Naive thymus-derived CD8-positive, alpha-beta T cell (primary cell): ENCODE measurements at regions not wholly inside any gene's neighbourhood (a gene's known extent, or its start where the extent isn't known, plus 50 kb on each side); places are given as distances from the start of the nearest gene placed in this dataset.
"Not testable (repeated sequence)": the region's sequence is repeated elsewhere in the genome, so short reads cannot be mapped to it uniquely, and the experiment has no call there.

Experiments used
- ATAC-seq, 2 donors: fragments of 150-1000 bp; cut with Tn5 transposase in 1 of 2; sonication (Bioruptor Pico), chemical (Tn5 transposase) in 1 of 2; 1 replicate in 1 of 2; 2 replicates in 1 of 2; pipeline ENCODE4 v1.10.0; 2021; ENCODE audit warnings: mild to moderate bottlenecking in 2 of 2, moderate library complexity in 2 of 2
- POLR2A ChIA-PET: fragments of 350-600 bp; sonication (Branson Sonifier 250); formaldehyde crosslinking; loops from one replicate; lab custom pipeline; 2021; ENCODE audit warnings: antibody characterized with exemption; lab: Charles Lee
- DNase-seq, 10 donors: peaks; one replicate each; pipeline versions ENCODE4 v3.0.0 to v3.0.0-alpha.2; 2020 to 2022
- H3K27ac Mint-ChIP-seq, 10 donors: one replicate each; pipeline ENCODE4 v1.8.0; 2020 to 2022; ENCODE audit warnings: mild to moderate bottlenecking in 10 of 10, mixed read lengths in 10 of 10, moderate library complexity in 4 of 10, inconsistent platforms in 1 of 10
- H3K27me3 Mint-ChIP-seq, 5 donors: one replicate each; pipeline ENCODE4 v1.8.0; 2021 to 2022; ENCODE audit warnings: mixed read lengths in 5 of 5
- H3K36me3 Mint-ChIP-seq, 3 donors: one replicate each; pipeline ENCODE4 v1.8.0; 2020 to 2022; ENCODE audit warnings: mixed read lengths in 3 of 3, mild to moderate bottlenecking in 2 of 3, inconsistent platforms in 1 of 3
- H3K4me1 Mint-ChIP-seq, 4 donors: one replicate each; pipeline ENCODE4 v1.8.0; 2021 to 2022; ENCODE audit warnings: mixed read lengths in 4 of 4
- H3K4me3 Mint-ChIP-seq, 10 donors: one replicate each; pipeline ENCODE4 v1.8.0; 2020 to 2022; ENCODE audit warnings: mild to moderate bottlenecking in 10 of 10, mixed read lengths in 10 of 10, moderate library complexity in 6 of 10, inconsistent platforms in 1 of 10
- H3K9me3 Mint-ChIP-seq, 9 donors: one replicate each; pipeline ENCODE4 v1.8.0; 2020 to 2022; ENCODE audit warnings: mixed read lengths in 9 of 9, mild to moderate bottlenecking in 3 of 9, inconsistent platforms in 1 of 9, moderate library complexity in 1 of 9

DNA sequence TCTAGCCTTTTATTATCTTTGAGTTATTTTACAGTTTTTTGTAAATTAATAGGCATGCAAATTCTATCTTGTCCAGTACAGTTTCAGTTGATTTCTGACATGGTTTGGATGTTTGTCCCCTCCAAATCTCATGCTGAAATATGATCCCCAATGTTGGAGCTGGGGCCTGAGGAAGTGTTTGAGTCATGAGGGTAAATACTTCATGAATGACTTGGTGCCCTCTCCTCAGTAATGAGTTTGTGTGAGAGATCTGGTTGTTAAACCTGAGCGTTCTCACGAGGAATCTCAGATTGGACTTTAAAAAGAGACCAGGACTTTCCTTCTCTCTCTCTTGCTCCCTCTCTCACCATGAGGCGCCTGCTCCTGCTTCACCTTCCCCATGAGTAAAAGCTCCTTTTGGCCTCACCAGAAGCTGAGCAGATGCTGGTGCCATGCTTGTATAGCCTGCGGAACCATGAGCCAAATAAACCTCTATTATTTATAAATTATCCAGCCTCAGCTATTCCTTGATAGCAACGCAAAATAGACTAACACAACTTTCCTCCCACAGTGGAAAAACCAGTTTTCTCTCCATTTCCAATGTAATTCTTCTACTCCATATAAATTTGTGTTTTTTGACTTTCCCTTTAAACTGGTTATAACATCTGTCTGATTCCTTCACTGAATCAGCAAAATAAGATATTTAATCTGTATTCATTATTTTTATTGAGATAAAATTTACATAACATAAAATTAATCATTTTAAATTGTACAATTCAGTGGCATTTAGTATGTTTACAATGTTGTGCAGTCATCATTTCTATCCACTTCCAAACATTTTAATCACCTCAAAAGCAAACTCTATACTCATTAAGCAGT lies 78.7 kb upstream of the PRSS16 start:
- POLR2A ChIA-PET: no interaction called here
- peaks cover 0 to 5% (median 0%) of the 10 kb centered on the region in 3 donors for H3K36me3 Mint-ChIP-seq
- H3K27me3 Mint-ChIP-seq: peaks cover 0 to 5% (median 0%) of the 10 kb centered on the region in 5 donors
- no peaks in the 10 kb centered on the region for H3K4me1 Mint-ChIP-seq
- no peak for ATAC-seq
- no peak for DNase-seq
- no peak overlapping the region for H3K4me3 Mint-ChIP-seq
- H3K9me3 Mint-ChIP-seq: peaks cover 0 to 4% (median 0%) of the 10 kb centered on the region in 9 donors
- H3K27ac Mint-ChIP-seq: no peak overlapping the region

DNA sequence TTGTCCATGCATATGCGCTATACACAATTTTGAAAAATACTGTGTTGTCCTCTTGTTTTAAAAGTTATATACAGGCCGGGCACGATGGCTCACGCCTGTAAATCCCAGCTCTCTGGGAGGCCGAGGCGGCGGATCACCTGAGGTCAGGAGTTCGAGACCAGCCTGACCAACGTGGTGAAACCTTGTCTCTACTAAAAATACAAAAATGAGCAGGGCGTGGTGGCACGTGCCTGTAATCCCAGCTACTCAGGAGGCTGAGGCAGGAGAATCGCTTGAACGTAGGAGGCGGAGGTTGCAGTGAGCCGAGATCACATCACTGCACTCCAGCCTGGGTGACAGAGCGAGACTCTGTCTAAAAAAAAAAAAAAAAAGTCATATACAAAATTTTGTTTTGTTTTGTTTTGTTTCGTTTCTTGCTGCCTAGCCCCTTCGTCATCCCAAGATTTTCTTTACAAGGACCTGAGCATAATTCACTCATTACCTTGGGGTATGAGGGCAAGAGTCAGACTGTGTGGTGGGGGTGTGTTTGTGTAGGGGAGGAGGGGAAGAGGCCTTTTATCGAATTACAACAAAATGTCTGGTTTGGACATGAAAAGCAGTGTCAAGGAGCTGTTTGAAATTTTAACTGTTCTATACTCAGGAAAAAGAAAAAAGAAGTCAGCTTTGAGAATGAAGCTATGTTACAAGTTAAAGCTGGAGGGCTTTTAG lies 74.8 kb upstream of the PRSS16 start:
- ATAC-seq, H3K9me3 Mint-ChIP-seq, H3K4me3 Mint-ChIP-seq, H3K27me3 Mint-ChIP-seq, DNase-seq, H3K36me3 Mint-ChIP-seq: not testable (repeated sequence)
- H3K4me1 Mint-ChIP-seq: peaks cover 3 to 13% (median 9%) of the 10 kb centered on the region in 4 donors
- H3K27ac Mint-ChIP-seq: peak overlapping the region in 1 of 10 donors; percentile 63
- POLR2A ChIA-PET: interaction anchor here (0.6 kb wide), 1 partner anchor 714 kb away, joined by 3 read pairs; no protein-coding TSS in a partner anchor

DNA sequence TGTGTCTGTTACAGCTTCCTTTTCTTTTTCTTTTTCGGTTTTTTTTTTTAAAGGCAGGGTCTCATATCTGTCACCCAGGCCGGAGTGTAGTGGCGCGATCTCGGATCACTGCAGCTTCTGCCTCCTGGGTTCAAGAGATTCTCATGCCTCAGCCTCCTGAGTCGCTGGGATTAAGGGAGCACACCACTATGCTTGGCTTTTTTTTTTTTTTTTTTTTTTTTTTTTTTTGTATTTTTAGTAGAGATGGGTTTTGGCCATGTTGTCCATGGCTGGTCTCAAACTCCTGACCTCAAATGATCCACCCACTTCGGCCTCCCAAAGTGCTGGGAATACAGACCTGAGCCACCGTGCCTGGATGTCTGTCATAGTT lies 74.3 kb upstream of the PRSS16 start:
- H3K4me3 Mint-ChIP-seq, ATAC-seq, H3K27ac Mint-ChIP-seq, H3K36me3 Mint-ChIP-seq, H3K27me3 Mint-ChIP-seq, DNase-seq, H3K9me3 Mint-ChIP-seq: not testable (repeated sequence)
- POLR2A ChIA-PET: interaction anchor here (0.6 kb wide), 1 partner anchor 714 kb away, joined by 3 read pairs; no protein-coding TSS in a partner anchor
- H3K4me1 Mint-ChIP-seq: peaks cover 3 to 18% (median 12%) of the 10 kb centered on the region in 4 donors

DNA sequence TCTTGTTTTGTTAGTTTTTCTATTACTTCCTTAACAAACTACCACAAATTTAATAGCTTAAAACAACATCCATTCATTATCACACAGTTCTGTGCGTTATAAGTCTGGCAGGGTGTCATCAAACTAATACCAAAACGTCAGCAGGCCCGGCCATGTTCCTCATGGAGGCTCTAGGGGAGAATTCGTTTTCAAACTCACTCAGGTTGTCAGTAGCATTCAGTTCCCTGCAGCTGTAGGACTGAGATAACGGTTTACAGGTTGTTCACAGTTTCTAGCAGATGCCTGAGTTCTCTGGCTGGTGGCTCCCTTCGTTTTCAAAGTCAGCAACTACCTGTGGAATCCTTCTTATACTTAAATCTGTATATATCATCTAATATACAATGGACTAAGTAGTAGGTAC lies 72.5 kb upstream of the PRSS16 start:
- Mint-ChIP-seq H3K27ac (peak overlapping the region in 2 of 10 donors; percentile 31 to 99), H3K4me1 (peaks cover 3 to 23% (median 16%) of the 10 kb centered on the region in 4 donors), H3K4me3 (no peak overlapping the region), H3K9me3 (peaks cover 0 to 10% (median 4%) of the 10 kb centered on the region in 9 donors), H3K36me3 (peaks cover 0 to 5% (median 0%) of the 10 kb centered on the region in 3 donors), H3K27me3 (peaks cover 0 to 5% (median 3%) of the 10 kb centered on the region in 5 donors)
- DNase-seq (no peak), ATAC-seq (no peak)
- POLR2A ChIA-PET: interaction anchor here (0.6 to 0.9 kb wide), 2 partner anchors 25 to 650 kb away, joined by 3 read pairs; a partner anchor contains a TSS

DNA sequence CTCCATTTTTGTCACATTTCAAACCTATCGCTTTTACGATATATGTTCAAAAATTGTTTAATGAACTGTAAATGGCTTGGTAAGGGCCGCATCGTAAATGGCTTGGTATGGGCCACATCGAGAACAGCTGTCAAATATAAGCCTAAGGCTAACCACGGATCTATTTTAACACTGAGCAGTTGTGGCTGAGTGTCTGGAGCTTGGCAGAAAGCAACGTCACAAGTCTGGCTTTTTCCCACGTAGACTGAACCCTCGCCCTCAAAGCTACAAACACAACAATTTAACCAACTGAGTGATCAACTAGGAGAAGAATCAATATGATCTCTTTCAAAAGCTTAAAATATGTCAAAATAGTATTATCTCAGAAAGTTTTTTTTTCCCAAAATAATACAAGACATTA lies 71.4 kb upstream of the PRSS16 start:
- H3K27me3 Mint-ChIP-seq: peaks cover 0 to 7% (median 2%) of the 10 kb centered on the region in 5 donors
- H3K4me3 Mint-ChIP-seq: peak overlapping the region; percentile 90 to 98 (median 97)
- POLR2A ChIA-PET: interaction anchor here (0.9 to 3.0 kb wide), 6 partner anchors 30 to 717 kb away, joined by 4 to 23 read pairs (median 9); a partner anchor contains a TSS
- H3K9me3 Mint-ChIP-seq: peaks cover 0 to 10% (median 0%) of the 10 kb centered on the region in 9 donors
- ATAC-seq (no peak), DNase-seq (peak in 4 of 10 donors; percentile 15 to 31 (median 23))
- peak overlapping the region in 9 of 10 donors; percentile 25 to 99 (median 87) for H3K27ac Mint-ChIP-seq
- no peaks in the 10 kb centered on the region for H3K36me3 Mint-ChIP-seq
- H3K4me1 Mint-ChIP-seq: peaks cover 3 to 23% (median 16%) of the 10 kb centered on the region in 4 donors

DNA sequence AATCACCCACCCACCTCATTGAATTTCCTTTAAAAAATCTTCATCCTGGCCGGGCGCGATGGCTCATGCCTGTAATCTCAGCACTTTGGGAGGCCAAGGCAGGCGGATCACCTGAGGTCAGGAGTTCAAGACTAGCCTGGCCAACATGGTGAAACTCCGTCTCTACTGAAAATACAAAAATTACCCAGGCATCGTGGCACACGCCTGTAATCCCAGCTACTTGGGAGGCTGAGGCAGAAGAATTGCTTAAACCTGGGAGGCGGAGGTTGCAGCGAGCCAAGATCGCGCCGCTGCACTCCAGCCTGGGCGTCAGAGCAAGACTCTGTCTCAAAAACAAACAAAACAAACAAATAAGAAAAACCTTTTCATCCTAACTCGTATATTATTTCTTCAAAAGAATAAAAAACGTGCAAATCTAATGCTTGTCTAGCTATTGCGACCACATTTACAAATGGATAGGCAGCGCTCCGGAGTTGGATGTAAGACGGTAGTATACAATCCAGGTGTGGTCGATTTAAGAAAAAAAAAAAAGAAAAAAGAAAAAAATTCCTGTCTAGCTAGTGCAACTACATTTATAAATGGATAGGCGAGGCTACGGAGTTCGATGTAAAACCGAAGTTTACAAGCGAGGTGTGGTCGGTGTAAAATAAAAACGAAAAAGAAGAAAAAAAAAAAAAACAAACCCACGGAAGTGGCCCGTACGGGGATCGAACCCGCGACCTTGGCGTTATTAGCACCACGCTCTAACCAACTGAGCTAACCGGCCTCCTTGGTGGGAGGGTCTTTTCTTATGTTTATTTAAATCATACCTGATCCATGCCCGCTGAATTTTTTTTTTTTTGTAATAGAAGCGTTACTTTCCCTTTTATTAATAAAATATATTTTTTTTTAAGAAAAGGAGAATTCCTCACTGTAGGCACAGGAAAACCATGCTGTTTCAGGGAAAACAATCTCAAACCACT lies 70.7 kb upstream of the PRSS16 start:
- ATAC-seq: peak; percentile 39 to 65
- Mint-ChIP-seq H3K4me1 (peaks cover 3 to 23% (median 16%) of the 10 kb centered on the region in 4 donors), H3K27me3 (peaks cover 0 to 7% (median 2%) of the 10 kb centered on the region in 5 donors), H3K4me3 (peak overlapping the region; percentile 90 to 98 (median 97)), H3K36me3 (no peaks in the 10 kb centered on the region), H3K27ac (peak overlapping the region; percentile 86 to 99 (median 90)), H3K9me3 (peaks cover 0 to 10% (median 0%) of the 10 kb centered on the region in 9 donors)
- POLR2A ChIA-PET: interaction anchor here (0.6 to 3.0 kb wide), 23 partner anchors 11 to 1719 kb away, joined by 3 to 23 read pairs (median 4); a partner anchor contains a TSS
- peak; percentile 51 to 86 (median 72) for DNase-seq

DNA sequence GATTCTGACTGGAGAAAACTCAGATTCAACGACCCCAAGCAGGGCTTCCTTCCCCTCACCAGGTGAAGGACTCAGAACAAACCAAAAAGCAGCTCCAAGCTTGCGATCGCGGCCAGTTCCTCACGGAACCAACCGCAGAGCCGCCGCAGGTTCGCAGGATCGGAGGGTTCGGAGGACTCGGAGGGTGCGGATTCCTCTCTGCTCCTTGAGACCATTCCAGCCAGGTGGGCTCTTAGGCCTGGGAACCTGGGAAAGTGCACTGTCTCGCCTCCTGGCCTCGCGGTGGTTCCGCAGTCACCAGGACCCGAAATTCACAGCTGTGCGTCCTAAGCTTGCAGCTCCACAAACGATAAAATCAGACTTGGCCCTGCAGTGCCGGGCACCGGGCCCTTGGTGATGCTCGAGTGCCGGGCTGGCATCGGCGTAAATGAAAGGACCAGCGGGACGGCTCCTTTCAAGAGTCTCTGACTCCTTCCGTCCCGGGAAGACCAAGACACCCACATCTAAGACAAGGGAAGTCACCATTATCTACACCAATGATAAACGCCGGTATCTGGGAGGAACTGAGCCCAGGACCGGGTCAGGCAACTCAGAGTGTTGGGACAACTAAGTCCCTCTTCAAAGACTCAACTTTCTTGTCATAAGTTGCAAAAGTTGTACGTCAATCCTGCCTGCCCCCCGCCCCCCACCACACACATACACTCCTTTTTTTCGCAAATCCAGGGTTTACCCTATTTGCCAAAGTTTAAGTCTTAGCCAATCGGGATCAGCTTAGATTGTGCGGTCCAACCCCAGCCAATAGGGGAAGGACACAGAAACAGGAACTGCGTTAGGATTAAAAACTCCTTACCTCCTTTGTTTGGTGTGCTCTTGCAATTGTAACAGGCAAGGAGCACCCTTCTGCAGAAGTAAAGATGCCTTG lies 69.8 kb upstream of the PRSS16 start:
- peaks cover 3 to 23% (median 16%) of the 10 kb centered on the region in 4 donors for H3K4me1 Mint-ChIP-seq
- H3K9me3 Mint-ChIP-seq: peaks cover 0 to 10% (median 0%) of the 10 kb centered on the region in 9 donors
- H3K27me3 Mint-ChIP-seq: peaks cover 0 to 7% (median 2%) of the 10 kb centered on the region in 5 donors
- H3K4me3 Mint-ChIP-seq: peak overlapping the region; percentile 90 to 98 (median 97)
- H3K27ac Mint-ChIP-seq: peak overlapping the region; percentile 86 to 99 (median 92)
- peak; percentile 76 to 82 for ATAC-seq
- POLR2A ChIA-PET: interaction anchor here (0.6 to 3.0 kb wide), 29 partner anchors 10 to 1718 kb away, joined by 3 to 23 read pairs (median 4); a partner anchor contains a TSS
- peak; percentile 52 to 83 (median 66) for DNase-seq
- H3K36me3 Mint-ChIP-seq: no peaks in the 10 kb centered on the region

GRCh38 chr6:27178407-27178730 lies 69.1 kb upstream of the PRSS16 start:
- peaks cover 0 to 7% (median 2%) of the 10 kb centered on the region in 5 donors for H3K27me3 Mint-ChIP-seq
- no peaks in the 10 kb centered on the region for H3K36me3 Mint-ChIP-seq
- POLR2A ChIA-PET: interaction anchor here (0.6 to 3.0 kb wide), 11 partner anchors 9 to 1205 kb away, joined by 3 to 23 read pairs (median 6); a partner anchor contains a TSS
- H3K4me1 Mint-ChIP-seq: peaks cover 3 to 23% (median 16%) of the 10 kb centered on the region in 4 donors
- H3K9me3 Mint-ChIP-seq: peaks cover 0 to 10% (median 0%) of the 10 kb centered on the region in 9 donors
- ATAC-seq: no peak
- peak overlapping the region; percentile 86 to 99 (median 92) for H3K27ac Mint-ChIP-seq
- peak overlapping the region; percentile 90 to 98 (median 97) for H3K4me3 Mint-ChIP-seq
- DNase-seq: no peak

DNA sequence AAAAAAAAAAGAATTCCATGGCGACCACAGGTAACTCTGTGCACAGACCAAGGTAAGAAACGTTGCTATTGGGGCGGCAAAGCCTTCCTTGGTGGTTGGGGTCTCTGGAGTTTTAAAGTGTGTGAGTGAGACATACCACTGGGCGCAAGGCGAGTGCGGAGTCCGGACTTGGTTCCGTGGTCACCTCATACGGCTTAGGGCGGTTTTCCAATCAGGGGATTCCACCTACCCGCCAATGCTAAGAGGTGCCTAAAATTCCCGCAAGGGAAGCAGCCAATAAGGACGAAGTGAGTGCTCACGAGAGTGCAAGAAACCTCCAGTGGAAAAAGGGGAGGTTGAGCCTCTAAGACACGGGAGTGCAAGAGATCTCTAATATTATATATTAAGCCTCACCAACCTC lies 68.6 kb upstream of the PRSS16 start:
- POLR2A ChIA-PET: interaction anchor here (0.6 to 3.0 kb wide), 5 partner anchors 9 to 963 kb away, joined by 3 to 23 read pairs (median 7); a partner anchor contains a TSS
- Mint-ChIP-seq H3K27ac (no peak overlapping the region), H3K27me3 (peaks cover 0 to 7% (median 2%) of the 10 kb centered on the region in 5 donors), H3K4me3 (peak overlapping the region; percentile 48 to 98 (median 86)), H3K4me1 (peaks cover 3 to 23% (median 16%) of the 10 kb centered on the region in 4 donors), H3K9me3 (peaks cover 0 to 10% (median 0%) of the 10 kb centered on the region in 9 donors), H3K36me3 (no peaks in the 10 kb centered on the region)
- DNase-seq (no peak), ATAC-seq (no peak)

GRCh38 chr6:27183060-27183832 lies 64.3 kb upstream of the PRSS16 start:
- H3K4me3 Mint-ChIP-seq: no peak overlapping the region
- peaks cover 0 to 5% (median 0%) of the 10 kb centered on the region in 9 donors for H3K9me3 Mint-ChIP-seq
- H3K27me3 Mint-ChIP-seq: peaks cover 0 to 7% (median 3%) of the 10 kb centered on the region in 5 donors
- DNase-seq (no peak), ATAC-seq (no peak)
- no peak overlapping the region for H3K27ac Mint-ChIP-seq
- POLR2A ChIA-PET: no interaction called here
- no peaks in the 10 kb centered on the region for H3K36me3 Mint-ChIP-seq
- H3K4me1 Mint-ChIP-seq: peaks cover 8 to 18% (median 13%) of the 10 kb centered on the region in 4 donors
